OCI-LY1 (cell line): ENCODE measurements at regions not wholly inside any gene's neighbourhood (a gene's known extent, or its start where the extent isn't known, plus 50 kb on each side); places are given as distances from the start of the nearest gene placed in this dataset.

ENCODE experiments used
- EZH2 ChIP-seq: fragments of 200-600 bp; sonication (generic), shearing (Covaris generic); IDR thresholded peaks from 2 replicates; pipeline ENCODE4 v1.8.0; 2017; ENCODE audit warnings: borderline replicate concordance, mixed run types, mild to moderate bottlenecking, antibody characterized with exemption, low read length, moderate library complexity, mixed read lengths
- TF ChIP-seq, protein P1 (sequence below): fragments of 200-600 bp; sonication (generic), shearing (Covaris generic); IDR thresholded peaks from 2 replicates; pipeline ENCODE4 v1.5.1; 2017; ENCODE audit warnings: mild to moderate bottlenecking, antibody characterized with exemption, low read length, moderate library complexity, mixed read lengths

GRCh38 chr12:112615196-112615595, 176.4 kb upstream of the RPH3A start:
- no peak for TF ChIP-seq EZH2
- TF ChIP-seq, protein P1, sequence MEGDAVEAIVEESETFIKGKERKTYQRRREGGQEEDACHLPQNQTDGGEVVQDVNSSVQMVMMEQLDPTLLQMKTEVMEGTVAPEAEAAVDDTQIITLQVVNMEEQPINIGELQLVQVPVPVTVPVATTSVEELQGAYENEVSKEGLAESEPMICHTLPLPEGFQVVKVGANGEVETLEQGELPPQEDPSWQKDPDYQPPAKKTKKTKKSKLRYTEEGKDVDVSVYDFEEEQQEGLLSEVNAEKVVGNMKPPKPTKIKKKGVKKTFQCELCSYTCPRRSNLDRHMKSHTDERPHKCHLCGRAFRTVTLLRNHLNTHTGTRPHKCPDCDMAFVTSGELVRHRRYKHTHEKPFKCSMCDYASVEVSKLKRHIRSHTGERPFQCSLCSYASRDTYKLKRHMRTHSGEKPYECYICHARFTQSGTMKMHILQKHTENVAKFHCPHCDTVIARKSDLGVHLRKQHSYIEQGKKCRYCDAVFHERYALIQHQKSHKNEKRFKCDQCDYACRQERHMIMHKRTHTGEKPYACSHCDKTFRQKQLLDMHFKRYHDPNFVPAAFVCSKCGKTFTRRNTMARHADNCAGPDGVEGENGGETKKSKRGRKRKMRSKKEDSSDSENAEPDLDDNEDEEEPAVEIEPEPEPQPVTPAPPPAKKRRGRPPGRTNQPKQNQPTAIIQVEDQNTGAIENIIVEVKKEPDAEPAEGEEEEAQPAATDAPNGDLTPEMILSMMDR: no peak
